HG02970 (cell line): ENCODE measurements at regions not wholly inside any gene's neighbourhood (a gene's known extent, or its start where the extent isn't known, plus 50 kb on each side); places are given as distances from the start of the nearest gene placed in this dataset.
"Not testable (repeated sequence)": the region's sequence is repeated elsewhere in the genome, so short reads cannot be mapped to it uniquely, and the experiment has no call there.

Source experiments
- ATAC-seq: cut with Tn5 transposase; IDR thresholded peaks from one replicate; pipeline ENCODE4 v1.9.1; 2021; ENCODE audit warnings: mild to moderate bottlenecking, moderate library complexity, moderate number of reproducible peaks; ENCODE audit not compliant: unreplicated experiment, low FRiP score

GRCh38 chr6:81263531-81264168, 488.8 kb downstream of the TENT5A start:
- ATAC-seq, result no peak

- ATAC-seq, result no peak
These were observed 489.8 kb downstream of the TENT5A start for GRCh38 chr6:81262656-81263055.

GRCh38 chr6:81256223-81256622, 496.3 kb downstream of the TENT5A start:
- not testable (repeated sequence) for ATAC-seq

DNA sequence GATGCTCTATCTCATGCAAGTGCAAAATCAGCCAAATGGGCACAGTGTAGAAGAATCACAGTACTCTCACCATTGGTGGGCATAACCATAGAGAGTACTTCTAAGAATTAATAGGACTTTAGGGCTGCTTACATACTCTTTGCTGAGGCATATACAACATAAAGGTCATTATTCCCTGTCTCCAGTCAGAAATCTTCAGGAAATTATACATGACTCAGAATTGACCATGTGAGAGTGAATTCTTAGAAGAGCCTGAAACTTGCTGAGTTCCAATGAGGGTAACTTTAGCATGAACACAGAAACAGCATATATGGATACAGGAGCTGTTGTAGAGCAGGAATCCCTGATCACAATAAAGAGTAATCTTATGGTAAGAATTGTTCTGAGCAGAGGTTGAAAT, 498.7 kb downstream of the TENT5A start:
- no peak for ATAC-seq

DNA sequence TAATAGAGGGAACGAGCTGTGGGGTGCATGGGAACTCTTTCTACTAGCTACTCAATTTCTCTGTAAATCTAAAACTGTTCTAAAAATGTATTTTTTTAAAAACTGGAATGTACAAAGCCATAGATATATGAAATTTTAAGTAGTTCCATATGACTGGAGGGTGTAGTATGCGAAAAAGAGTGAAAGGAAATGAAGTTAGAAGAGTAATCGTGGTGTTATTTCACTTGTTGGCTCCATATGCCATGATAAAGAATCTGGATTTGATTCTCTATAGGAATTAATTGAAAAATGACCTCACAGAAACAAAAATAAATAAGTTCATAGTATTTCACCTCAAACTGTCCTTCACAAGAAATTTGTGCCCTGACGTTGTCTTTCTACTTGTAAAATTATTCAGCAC, 500.2 kb downstream of the TENT5A start:
- ATAC-seq, result no peak

GRCh38 chr6:81246200-81246599, 506.3 kb downstream of the TENT5A start:
- ATAC-seq, result no peak

GRCh38 chr6:81242624-81243023, 509.9 kb downstream of the TENT5A start:
- ATAC-seq, result no peak

- ATAC-seq, result no peak
These were observed 511.1 kb downstream of the TENT5A start for GRCh38 chr6:81241126-81242041.

- ATAC-seq, result no peak
These were observed 514.1 kb downstream of the TENT5A start for GRCh38 chr6:81238390-81238789.

DNA sequence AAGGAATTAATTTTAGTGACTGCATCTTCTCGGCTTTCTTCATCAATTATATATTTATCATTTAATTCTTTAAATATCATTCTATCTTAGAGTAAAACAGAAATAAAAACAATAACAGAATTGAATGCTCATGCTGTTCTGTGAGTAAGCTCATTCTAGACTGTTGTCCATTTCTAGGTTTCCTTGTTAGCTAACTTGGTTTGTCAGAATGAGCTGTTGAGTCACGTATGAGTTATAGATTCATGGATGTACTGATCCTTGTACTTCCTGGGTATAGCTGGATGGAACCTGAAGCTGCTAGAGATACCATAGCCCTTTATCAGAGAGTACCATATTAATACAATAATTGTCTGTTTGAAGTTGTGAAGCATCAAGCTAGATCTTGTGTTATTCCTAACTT, 515.3 kb downstream of the TENT5A start:
- ATAC-seq, result no peak

GRCh38 chr6:81235512-81235911, 517.0 kb downstream of the TENT5A start:
- no peak for ATAC-seq

- no peak for ATAC-seq
These were observed 518.5 kb downstream of the TENT5A start for GRCh38 chr6:81233990-81234389.

DNA sequence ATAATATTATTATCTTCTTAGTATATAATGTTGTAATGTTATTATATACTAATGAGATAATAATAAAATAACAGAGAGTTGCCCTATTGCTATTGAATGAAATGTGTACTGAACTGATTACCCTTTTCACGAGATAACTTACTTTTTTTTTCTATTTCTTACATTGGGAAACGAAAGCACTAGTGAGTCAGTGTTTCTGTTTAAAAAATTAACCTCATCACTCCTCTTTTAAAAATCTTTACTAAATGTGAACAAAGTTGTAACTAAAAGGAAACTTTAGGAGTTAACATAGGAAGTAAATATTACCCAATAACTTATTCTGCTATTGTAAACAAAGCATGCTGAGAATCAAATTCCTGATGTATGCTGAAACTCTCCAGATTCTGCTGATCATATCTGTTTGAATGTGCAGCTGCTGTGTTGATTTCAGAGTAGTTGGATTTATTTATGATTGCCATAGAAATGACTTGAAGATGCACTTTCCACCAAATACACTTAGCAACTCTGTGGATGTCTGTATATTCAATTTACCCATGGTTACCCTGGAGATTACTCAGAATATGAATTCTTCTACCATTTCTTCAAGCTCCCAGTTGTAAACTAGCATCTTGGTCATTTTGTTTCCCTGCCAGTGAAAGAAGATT, 523.4 kb downstream of the TENT5A start:
- ATAC-seq, result no peak

DNA sequence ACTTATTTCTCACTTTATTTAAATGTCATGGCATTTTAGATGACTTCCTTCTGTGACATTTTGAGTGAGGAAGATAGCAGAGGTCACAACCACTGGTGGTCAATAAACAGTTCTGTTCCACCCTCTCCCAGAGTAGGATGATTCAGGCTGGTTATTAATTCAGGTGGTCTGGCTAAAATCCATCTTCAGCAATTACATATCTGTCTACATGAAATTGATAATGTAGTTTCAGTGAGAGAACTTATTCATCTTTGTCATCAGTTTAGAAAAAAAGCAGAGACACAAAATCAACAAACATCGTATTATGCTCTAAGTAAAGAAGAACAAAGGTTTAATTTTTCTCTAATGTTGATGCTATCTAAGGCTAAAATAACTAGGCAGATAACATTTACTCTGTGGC, 525.5 kb downstream of the TENT5A start:
- ATAC-seq, result no peak

GRCh38 chr6:81216668-81217067, 535.8 kb downstream of the TENT5A start:
- ATAC-seq, result no peak

- no peak for ATAC-seq
These were observed 537.4 kb downstream of the TENT5A start for GRCh38 chr6:81215092-81215432.

GRCh38 chr6:81214414-81215091, 537.9 kb downstream of the TENT5A start:
- no peak for ATAC-seq

GRCh38 chr6:81204731-81205130, 547.8 kb downstream of the TENT5A start:
- no peak for ATAC-seq

GRCh38 chr6:81194374-81194773, 558.1 kb downstream of the TENT5A start:
- no peak for ATAC-seq

GRCh38 chr6:81172056-81172740, 580.3 kb downstream of the TENT5A start:
- no peak for ATAC-seq
